HG03159 (cell line): ENCODE measurements at regions not wholly inside any gene's neighbourhood (a gene's known extent, or its start where the extent isn't known, plus 50 kb on each side); places are given as distances from the start of the nearest gene placed in this dataset.

ENCODE experiments used
- ATAC-seq: cut with Tn5 transposase; IDR thresholded peaks from one replicate; pipeline ENCODE4 v1.9.1; 2021; ENCODE audit warnings: mild to moderate bottlenecking, moderate library complexity; ENCODE audit not compliant: unreplicated experiment

DNA sequence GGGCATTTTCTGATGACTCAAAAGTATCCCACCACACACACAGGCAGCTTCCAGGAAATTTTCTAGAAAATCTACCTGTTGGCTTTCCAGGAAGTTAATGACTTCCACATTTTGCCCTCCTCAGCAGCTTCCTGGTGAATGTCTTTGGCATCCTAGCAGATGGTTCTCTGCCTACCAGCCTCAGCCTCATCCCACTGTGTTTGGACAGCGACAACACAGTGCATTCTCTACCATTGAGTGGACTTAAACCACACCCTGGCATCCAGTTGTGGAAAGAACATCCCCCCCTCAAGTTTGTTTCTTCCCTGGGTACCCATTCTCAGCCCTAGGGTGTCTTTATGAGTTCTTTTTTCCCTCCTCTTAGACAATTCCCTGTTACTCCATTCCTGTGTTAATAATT lies 50.8 kb upstream of the GADL1 start:
- no peak for ATAC-seq

DNA sequence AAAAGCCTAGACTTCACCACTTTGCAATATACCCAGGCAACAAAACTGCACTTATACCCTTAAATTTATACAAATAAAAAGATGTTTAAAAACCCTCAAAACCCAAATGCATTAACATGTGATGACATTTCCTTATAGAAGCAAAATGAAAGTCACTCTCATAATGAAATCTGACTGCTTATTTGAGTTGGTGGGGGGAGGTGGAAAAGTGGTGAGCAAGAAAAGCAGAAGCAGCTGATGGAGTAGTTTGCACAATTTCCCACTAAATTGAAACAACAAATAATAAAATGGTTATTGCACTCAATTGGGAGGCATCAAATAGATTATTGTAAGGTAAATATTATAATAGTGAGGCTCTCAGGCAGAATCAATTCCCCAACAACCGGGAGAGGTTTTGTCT lies 54.0 kb upstream of the GADL1 start:
- ATAC-seq = no peak

DNA sequence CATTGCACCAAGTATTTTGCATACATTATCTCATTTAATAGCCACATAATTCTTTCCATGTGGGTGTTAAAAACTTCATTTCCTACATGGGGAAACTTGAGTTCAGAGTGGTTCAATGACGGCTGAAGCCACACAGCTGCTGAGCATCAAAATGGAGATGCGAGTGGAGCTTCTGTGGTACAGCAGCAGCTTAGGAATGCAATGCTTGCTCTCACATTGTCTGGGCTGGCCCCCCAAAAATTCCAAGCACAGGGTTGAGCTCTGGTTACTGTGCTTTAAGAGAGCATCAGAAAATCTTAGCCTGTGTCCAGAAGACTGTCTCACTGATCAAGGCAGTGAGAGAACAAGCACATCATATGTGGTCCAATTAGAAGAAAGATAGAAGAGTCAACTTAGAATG lies 57.4 kb upstream of the GADL1 start:
- ATAC-seq = no peak

DNA sequence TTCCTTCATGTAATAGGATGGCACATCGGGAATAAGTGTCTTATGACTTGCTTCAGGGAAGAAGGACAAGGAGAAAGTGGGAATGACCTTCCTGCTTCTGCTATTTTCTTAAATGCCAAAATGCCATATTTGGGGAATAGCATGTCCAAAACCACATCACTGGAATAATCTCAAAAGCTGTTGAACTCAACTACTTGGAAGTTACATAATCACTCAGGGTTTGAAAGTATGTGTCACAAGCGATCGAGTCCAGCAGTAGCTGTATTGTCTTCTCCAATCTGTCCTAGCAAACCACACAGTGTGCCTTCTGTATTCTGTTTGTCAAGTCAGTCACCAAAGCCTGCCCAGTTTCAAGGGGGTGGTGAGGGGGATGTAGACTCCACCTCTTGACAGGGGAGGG lies 58.3 kb upstream of the GADL1 start:
- no peak for ATAC-seq

DNA sequence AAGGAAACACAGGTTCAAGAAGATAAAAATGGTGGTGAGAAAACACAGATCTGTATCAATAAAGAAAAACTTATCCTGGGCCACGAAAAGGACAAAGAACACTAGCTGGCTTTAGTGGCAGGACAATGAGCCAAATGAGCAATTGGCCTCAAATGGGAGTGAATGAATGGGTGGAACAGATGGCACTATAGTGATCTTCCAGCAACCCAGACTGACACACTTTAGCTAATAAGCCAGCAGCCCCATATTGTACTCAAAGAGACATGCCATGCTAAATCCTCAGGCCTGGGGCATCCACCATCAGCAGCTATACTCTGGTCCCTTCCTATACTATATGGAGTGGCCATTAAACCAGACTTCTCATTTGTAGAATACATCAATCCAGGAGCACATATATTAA lies 60.0 kb upstream of the GADL1 start:
- ATAC-seq = no peak

DNA sequence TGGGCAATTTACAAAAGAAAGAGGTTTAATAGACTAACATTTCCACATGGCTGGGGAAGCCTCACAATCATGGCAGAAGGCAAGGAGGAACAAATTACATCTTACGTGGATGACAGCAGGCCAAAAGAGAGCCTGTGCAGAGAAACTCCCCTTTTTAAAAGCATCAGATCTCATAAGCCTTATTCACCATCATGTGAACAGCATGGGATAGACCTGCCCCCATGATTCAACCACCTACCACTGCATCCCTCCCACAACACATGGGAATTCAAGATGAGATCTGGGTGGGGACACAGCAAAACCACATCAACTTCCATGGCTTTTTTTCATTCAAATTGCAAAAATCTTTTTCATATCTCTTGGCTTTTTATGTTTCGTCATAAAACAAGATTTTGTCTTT lies 67.6 kb upstream of the GADL1 start:
- ATAC-seq = no peak

DNA sequence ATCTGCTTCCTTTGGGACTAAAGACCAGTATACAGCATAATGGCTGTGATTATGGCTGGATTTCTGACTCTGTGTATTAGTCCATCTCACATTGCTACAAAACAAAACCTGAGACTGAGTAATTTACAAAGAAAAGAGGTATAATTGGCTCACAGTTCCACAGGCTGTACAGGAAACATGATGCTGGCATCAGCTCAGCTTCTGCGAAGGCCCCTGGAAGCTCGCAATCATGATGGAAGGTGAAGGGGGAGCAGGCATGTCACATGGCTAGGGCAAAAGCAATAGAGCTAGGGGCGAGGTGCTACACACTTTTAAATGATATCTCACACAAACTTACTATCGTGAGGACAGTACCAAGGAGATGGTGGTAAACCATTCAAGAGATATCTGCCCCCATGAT lies 68.0 kb upstream of the GADL1 start:
- no peak for ATAC-seq

DNA sequence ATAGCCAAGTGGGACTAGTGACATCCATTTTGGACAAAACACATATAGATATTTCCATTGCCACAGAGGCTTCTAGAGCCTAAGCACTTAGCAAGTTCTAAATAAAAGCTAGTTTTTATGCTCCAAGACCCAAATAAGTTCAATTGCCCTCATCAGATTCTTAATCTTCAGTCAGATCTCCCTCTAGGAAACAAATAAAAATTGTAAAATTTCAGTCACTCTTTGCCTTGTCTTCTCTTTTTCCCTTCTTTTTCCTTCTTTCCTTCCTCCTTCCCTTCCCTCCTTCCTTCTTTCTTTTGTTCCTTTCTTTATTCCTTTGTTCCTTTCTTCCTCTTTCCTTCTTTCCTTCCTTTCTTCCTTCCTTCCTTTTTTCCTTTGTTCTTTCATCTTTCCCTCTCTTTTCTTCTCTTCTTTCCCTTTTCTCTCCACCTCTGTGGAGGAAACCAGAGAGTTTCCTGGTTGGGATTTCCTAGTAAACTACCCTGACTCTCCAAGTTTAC lies 68.8 kb upstream of the GADL1 start:
- no peak for ATAC-seq

DNA sequence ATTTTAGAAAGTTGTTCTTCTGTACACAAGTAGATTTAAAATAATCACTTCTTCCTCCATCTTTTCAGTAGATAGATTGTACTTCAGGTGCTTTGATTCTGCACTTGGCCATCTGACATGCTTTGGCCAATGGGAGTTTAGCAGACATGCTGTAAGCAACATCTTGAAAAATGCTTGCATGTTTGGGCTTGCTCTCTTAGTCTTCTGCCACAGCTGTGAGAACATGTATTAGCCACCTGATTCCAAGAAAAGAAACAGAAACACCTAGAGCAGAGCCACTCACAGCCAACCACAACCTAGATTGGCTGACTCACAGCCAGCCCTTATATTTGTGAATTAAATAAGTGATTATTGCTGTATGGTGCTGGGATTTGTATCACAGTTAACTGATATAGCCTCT lies 70.2 kb upstream of the GADL1 start:
- ATAC-seq = peak; percentile 95

DNA sequence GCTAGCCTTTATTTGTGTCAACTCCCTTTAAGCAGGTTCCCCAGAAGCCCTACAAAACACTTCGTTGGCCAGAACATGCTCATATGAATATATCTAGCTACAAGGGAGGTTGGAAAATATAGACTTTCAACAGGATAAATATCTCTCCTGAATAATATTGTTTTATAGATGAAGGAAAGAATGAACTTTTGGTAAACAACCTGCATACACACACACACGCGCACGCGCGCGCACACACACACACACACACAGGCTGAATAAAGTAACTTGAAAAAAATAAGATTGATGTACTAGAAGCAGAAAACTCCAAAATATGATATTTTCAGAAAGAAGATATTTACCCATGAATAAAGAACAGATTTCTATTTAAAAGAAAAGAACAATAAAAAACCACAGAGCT lies 72.4 kb upstream of the GADL1 start:
- no peak for ATAC-seq

DNA sequence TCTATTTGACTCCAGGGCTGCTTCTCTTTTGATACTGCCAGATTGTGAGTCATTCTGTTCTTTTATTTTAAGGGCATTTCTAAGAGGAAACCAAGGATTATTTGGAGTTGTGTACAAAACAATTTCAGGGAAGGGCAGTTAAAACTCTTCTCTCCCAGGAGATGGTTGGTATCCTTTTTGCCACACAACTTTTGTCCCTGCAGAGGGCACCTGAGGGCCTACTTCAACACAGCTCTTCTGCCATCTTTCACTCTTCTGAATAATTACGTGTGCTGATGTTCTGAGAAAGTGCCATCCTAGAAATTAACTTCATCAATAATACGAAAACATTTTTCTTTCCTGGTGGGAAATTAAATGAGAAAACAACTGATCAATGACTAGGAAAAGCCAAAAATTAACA lies 75.7 kb upstream of the GADL1 start:
- no peak for ATAC-seq

DNA sequence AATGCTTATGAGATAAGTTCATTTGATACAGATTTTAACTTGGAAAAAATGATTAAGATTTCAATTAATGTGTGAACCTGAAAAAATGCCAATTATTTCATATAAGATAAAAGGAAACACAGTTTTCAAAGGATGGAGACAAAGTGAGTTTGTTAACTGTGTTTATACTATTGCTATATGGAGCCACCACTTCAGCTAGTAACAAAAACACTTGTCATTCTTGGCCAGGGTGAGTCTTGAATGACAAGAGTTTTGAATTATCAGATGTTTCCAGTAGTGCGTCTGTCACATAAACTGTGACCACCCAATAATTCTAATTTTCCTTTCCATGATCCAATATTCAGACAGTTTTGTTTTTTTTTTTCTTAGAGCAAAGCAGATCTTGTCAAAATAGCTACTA lies 78.0 kb upstream of the GADL1 start:
- ATAC-seq = no peak

DNA sequence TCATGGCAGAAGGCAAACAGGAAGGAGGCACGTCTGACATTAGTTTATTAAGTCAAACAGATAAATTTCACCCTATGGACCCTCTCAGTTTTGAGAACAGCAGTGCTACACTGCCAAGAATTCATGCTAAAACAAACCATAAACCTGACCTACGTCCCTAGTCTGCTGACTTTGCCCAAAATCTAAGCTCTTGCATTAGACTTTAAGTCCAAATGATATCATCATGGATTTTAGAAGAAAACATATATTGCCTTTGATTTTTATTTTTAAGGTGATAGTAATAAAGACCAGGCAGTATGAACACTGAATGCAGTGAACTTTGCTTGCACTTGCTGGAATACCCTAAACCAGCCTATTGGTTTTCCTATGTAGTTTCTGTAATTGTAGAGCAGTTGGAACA lies 79.6 kb upstream of the GADL1 start:
- no peak for ATAC-seq

DNA sequence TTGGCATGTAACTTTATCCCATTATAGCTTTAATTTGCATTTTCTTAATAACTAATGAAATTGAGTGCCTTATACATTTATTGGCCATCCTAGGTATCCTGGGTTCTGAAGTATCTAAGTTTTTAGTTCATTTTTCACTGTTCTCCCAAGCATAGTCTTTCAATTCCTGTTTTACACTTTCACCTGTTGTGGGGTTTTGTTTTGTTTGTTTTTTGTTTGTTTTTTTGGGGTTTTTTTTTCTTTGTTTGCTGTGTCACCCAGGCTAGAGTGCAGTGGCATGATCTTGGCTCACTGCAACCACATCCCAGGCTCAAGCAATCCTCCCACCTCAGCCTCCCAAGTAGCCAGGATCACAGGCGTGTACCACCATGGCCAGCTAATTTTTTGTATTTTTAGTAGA lies 83.1 kb upstream of the GADL1 start:
- no peak for ATAC-seq

DNA sequence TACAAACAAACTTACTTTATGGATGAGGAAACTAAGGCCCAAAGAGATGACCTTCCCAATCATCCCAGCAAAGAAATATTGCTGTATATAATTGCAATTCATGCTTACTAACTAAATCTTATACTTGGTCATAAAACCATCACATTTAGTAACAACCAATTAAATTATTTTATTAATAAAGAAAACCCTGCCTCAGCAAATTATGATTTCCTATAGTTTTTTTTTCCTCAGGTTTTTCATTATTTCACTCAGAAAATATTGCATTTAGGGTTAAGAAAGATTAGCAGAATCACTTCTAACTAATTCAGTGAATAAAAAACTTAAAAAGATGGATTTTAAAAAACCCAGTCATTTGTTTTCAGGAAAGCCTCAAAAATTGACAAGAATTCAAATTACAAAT lies 86.5 kb upstream of the GADL1 start:
- ATAC-seq = no peak

DNA sequence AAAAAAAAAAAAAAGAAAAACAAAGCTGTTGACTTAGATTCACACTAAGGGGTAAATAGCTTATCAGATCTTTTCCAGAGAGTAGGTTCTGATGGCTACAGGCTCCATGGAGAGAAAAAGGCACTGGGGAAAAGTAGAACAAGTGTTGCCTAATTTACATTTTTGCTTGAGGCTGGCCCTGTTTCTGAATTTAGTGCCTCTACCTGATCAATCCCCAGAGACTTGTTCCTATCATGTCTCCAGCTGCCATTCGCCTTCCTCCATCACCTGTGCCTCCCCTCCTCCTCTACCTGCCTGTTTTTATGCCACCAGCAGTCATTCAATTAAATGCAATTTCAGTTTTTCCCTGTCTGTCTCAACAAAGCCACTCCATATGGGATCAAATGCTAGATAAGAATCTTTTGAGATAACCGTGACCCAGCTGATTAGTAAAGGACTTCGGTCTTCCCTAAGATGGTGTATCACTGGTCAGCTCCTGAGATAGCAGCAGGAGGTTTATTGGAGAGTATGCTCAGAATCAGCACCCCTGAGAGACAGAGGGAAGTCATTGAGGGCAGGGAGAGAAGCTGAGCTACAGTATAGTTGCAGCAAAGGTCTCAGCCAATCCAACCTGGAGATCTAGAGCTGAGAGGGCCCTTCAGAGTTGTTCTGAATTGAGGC lies 88.1 kb upstream of the GADL1 start:
- ATAC-seq = no peak

DNA sequence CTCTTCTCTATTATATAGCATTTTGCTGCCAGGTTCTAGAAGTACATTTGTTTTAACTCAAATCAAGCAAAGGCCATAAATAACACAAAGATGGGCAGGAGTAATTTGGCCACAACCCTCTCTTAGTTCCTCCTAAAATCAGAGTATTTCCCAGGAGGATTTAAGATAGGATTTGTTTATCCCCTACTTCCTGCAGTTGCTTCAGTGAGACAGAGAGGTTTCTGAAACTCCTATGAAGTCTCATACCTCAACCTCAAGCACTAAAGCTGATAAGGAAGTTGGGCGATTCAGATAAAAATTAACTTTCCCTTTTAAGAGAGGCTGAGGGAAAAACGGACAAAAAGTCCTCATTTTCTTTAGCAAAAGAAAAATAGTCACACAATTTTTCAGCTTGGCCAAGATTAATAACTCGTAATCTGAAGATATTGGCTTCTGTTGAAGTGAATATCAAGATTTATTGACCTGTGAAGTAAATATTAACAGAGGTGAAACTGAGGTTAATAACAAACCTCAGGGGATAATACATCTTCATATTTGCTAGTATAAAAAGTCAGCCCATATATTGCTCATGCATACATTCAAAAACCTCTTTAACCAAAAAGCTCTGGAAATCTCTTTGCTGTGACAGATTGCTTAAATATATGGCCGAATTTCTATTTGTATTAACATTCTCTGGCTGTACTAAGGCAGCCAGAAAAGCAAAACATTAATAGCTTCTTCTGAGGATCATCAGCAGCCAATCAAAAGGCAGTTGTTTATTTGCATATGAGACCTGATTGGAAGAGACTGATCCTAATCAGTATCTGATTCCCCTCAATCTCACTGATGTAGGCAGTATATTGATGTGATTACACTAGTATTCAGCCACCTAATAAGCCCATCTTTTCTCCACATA lies 90.6 kb upstream of the GADL1 start:
- ATAC-seq = peak; percentile 50

DNA sequence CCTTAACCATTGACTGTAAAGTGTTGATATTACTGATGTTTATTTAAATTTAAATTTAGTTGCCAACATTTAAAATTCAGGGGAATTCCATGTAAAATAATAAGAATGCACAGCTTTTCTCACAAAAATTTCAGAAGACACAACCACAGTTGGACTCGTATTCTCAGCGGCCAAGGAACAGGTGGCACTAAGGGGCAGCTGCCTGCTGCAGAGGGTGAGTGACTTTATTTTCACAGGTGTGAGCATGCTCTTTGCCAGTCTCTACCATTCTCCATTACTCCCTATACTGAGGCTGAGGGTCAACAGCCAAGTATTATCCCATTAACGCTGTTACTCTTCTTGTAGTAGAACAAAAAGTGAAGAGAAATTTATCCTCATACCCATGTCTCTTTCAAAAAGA lies 92.1 kb upstream of the GADL1 start:
- ATAC-seq = no peak

DNA sequence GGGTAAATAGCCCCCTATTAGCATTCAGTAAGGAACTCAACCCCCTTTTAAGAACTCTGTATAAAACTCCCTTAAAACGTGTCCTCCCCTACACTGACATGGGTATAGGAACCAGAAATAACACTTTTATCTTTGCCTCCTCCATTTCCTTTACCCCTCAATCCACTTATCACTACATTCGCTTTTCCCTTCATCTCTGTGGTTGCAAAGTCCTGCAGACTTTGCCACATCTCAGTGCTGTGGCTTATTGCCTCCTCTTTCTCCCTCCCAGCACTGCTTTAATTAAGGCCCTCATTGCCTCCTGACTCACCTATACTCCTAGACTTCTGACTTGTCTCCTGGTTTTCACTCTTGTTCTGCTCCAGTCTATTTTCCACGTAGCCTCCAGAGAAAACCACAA lies 94.3 kb upstream of the GADL1 start:
- no peak for ATAC-seq

DNA sequence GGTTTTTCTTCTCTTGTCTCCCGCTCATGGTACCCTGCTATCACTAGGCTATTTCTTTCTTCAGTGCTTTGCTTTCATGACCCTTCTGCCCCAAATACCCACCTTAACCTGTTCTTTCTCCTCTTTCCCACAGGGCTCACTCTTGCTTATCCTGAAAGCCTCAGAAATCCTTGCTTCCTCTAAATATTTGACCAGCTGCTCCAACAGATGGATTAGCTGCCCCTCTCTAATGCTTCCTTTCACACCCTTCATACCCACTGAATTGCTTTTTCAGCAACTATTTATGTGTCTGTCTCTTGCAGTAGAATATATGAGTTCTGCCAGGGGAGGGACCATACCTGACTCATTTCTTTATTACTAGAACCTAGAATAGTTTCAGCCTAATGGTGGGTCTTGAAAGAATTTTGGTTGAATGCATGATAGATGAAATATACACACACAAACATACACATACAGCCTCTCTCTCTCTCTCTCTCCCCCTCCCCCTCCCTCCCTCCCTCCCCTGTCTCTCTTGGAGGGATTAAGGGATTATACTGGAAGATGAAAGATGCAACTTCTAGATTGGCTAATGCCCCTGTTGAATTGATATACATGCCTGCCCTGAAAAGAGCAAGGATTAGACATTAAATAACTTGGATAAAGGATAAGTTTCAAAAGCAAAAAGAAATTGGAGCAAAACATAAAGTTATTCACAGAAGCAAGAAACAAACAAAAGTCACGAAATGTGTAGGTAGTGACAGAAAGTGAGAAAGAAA lies 95.0 kb upstream of the GADL1 start:
- ATAC-seq = no peak

DNA sequence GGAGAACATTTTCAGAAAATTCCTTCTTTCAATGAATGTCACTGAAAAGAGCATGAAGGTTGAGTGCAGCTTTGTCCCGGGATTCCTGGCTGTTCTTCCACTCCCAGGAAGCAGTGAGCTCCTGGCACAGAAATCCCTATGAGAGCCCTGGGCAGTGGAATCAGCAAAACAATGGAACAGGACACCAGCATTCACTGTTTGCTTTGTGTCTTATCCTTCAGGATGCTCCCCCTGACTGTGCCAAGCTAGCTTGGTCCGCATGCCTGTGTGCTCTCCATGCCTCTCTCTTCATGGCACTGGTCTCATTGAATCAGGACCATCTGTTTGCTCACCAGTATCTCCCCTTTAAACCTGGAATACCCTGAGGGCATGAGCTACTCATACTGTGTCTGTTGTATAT lies 102.0 kb upstream of the GADL1 start:
- ATAC-seq = no peak

DNA sequence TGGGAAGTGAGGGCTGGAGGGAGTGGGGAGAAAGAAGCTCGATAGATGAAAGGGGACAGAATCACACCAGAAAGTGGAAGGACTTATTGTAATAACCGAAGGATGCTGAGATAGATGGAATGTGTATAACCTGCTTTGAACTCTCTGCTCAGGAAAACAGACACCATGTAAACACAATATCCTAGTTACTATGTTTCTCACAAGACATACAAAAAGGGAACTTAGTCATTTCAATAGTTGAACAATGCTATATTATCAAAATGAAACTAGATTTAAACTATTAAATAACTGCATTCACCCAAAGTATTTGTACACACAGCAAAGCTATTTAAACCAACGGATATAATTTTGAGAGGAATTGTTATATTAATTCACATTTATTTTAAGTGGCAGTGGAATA lies 108.3 kb upstream of the GADL1 start:
- ATAC-seq = peak; percentile 72
